ENCODE measurements at regions not wholly inside any gene's neighbourhood (a gene's known extent, or its start where the extent isn't known, plus 50 kb on each side); places are given as distances from the start of the nearest gene placed in this dataset.
"Not testable (repeated sequence)": the region's sequence is repeated elsewhere in the genome, so short reads cannot be mapped to it uniquely, and the experiment has no call there.

GRCh38 chr12:105507311-105508038 is 177.0 kb downstream of the C12orf75 start:
- DNase-seq (no peak), ATAC-seq (no peak)
- intact Hi-C loops (cut with DNase I, micrococcal nuclease) = no loop called here

- intact Hi-C loops (cut with DNase I, micrococcal nuclease) = no loop called here
- ATAC-seq = no peak
- no peak for DNase-seq
Observed at GRCh38 chr12:105508096-105508495, 177.6 kb downstream of the C12orf75 start.

- intact Hi-C loops (cut with DNase I, micrococcal nuclease) = no loop called here
Observed at GRCh38 chr12:105510526-105510925, 180.0 kb downstream of the C12orf75 start.

DNA sequence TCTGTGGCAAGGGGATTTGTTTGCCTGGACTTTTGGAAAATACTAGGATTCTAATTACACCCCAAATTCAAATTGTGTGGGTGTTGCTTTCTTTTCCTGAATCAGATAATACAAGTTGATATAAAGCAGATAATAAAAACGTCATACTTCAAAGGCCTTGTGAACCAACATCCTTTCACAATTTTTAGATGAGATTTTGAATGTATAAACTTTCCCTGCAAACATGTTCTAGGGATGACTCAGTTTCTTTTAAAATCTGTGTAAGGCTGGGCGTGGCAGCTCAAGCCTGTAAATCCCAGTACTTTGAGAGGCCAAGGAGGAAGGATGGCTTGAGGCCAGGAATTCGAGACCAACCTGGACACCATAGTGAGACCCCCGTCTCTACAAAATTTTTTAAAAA is 182.4 kb downstream of the C12orf75 start:
- ATAC-seq; intact Hi-C loops (cut with DNase I, micrococcal nuclease); DNase-seq: not testable (repeated sequence)

More at GRCh38 chr12:105510526-105510925, 180.0 kb downstream of the C12orf75 start:
- DNase-seq = no peak
- ATAC-seq = no peak

- ATAC-seq (no peak), DNase-seq (no peak)
- intact Hi-C loops (cut with DNase I, micrococcal nuclease) = no loop called here
Observed at GRCh38 chr12:105522166-105522825, 191.8 kb downstream of the C12orf75 start.

GRCh38 chr12:105523164-105524057 is 192.9 kb downstream of the C12orf75 start:
- ATAC-seq (no peak), DNase-seq (peak; percentile 36 to 58)
- intact Hi-C loops (cut with DNase I, micrococcal nuclease) = no loop called here

DNA sequence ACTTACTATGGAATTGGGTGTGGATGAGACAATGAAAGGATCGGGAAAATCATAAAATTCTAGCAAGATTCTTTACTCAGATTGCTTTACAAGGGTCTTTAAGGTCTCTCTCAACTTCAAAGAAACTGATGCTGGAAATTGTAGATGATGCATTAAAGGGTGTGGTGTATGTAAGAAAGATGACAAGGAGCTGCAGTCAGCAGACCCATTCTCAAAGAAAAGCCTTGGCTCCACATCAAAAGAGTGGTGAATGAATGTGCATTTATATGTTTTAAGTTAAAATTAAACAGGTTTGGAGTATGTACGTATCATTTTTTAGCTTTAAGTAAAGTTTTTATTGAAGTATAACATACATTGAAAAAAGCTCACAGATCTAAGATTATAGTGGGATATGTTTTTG is 194.5 kb downstream of the C12orf75 start:
- intact Hi-C loops (cut with DNase I, micrococcal nuclease) = no loop called here
- ATAC-seq = no peak
- no peak for DNase-seq

DNA sequence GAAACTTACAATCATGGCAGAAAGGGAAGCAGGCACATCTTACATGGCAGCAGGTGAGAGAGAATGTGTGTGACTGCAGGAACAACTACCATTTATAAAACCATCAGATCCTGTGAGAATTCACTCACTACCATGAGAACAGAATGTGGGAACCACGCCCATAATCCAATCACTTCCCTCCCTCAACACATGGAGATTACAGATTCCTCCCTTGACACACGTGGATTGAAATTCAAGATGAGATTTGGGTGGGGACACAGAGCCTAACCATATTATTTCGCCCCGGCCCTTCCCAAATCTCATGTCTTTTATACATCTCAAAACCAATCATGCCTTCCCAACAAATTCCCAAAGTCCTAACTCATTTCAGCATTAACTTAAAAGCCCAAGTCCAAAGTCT is 203.6 kb downstream of the C12orf75 start:
- no peak for DNase-seq
- no peak for ATAC-seq
- intact Hi-C loops (cut with DNase I, micrococcal nuclease) = no loop called here

DNA sequence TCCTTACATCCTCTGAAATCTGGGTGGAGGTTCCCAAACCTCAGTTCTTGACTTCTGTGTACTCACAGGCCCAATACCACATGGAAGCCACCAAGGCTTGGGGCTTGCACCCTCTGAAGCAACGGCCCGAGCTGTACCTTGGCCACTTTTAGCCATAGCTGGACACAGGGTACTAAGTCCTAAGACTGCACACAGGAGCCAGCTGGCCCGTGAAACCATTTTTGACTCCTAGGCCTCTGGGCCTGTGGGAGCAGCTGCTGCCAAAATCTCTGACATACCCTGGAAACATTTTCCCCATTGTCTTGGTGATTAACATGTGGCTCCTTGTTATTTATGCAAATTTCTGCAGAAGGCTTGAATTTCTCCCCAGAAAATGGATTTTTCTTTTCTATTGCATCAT is 204.5 kb downstream of the C12orf75 start:
- ATAC-seq; DNase-seq; intact Hi-C loops (cut with DNase I, micrococcal nuclease): not testable (repeated sequence)

DNA sequence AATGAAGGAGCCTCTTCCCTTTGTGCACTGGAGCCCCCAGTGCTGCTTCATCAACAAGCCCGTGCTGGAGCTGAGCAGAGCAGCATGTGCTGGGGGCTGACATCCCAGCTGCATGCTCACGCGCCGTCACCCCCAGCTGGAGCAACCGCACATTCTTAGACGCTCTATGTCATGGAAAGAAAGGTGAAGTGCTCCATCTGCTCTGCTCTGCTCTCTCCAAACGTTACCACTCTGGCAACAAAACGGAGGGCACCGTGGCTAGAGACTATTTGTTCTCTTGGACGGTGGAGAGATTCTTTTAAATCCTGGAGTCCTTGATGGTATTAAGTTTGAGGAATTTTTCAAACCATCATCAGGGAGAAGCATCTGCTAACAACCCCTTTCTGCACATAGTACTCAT is 208.4 kb downstream of the C12orf75 start:
- DNase-seq = no peak

DNA sequence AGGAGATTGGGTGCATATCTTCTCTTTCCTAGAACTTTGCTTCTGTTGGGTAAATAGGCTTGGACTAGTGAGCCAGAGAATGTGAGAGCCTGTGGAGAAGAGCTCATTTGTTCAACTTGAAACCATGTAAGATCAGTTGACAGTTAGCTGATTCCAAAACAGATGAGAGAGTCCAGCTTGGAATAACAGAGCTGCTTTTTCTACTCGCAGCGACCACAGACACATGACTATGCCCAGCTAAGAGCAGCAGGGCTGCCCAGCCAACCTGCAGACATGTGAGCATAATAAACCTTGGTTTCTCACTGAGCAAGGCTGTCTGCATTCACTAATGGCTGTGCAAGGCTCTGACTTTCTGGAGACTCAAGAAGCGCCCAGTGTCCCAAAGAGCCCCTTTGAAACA is 209.2 kb downstream of the C12orf75 start:
- intact Hi-C loops (cut with DNase I, micrococcal nuclease) = no loop called here
- DNase-seq = no peak
- ATAC-seq = no peak

More for the DNA sequence above, 208.4 kb downstream of the C12orf75 start:
- intact Hi-C loops (cut with DNase I, micrococcal nuclease) = no loop called here
- ATAC-seq = no peak

GRCh38 chr12:105547786-105548185 is 217.3 kb downstream of the C12orf75 start:
- ATAC-seq (no peak), DNase-seq (no peak)
- intact Hi-C loops (cut with DNase I, micrococcal nuclease) = no loop called here

DNA sequence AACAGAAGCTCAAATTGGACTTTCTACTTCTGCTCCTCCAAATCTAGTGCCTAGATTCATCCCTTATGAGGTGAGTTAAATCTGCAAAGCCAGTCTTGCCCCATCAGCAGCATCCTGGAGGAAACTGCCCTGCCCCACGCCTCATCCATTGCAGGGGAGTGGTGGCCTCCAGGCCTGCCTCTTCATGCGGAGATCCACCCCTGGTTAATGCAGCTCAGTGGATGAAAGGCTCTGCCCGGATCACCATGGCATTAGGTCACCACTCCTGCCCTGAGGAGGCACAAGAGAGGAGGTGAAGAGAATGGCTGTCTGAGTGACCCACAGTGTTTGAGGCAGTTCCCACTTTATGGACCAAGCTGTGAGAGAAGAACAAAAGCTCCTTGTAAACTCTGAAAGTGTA is 218.1 kb downstream of the C12orf75 start:
- intact Hi-C loops (cut with DNase I, micrococcal nuclease) = no loop called here
- ATAC-seq (no peak), DNase-seq (no peak)

- intact Hi-C loops (cut with DNase I, micrococcal nuclease) = no loop called here
- ATAC-seq (no peak), DNase-seq (no peak)
Observed at GRCh38 chr12:105552056-105552455, 221.6 kb downstream of the C12orf75 start.

DNA sequence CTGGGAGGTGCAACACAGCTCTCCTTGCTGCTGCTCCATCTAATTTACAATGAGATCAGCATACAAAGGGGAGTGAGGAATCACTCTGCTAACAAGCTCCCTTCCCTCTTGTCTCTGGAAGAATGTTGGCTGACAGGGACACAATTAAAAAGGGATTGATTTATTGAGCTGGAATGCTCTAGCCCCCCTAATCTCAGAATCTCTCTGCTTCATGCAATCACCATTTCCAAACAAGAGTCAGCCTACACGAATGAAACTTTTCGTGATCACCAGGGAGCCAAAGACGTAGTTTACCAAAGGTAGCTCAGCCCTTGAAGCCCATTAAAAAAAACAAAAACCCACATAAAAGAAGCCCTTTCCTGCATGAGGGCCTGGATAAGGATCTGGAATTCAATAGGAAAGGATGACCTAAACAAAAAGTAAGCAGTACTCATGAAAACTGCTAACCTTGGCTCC is 223.8 kb downstream of the C12orf75 start:
- intact Hi-C loops (cut with DNase I, micrococcal nuclease) = no loop called here
- DNase-seq (no peak), ATAC-seq (no peak)

GRCh38 chr12:105554856-105555255 is 224.4 kb downstream of the C12orf75 start:
- DNase-seq (no peak), ATAC-seq (no peak)
- intact Hi-C loops (cut with DNase I, micrococcal nuclease) = no loop called here

GRCh38 chr12:105555556-105556295 is 225.2 kb downstream of the C12orf75 start:
- no peak for ATAC-seq
- intact Hi-C loops (cut with DNase I, micrococcal nuclease) = no loop called here
- DNase-seq = no peak

- ATAC-seq = no peak
- no peak for DNase-seq
- intact Hi-C loops (cut with DNase I, micrococcal nuclease) = no loop called here
Observed at GRCh38 chr12:105559310-105559709, 228.8 kb downstream of the C12orf75 start.

All from left colon (tissue), 2 donors.